GM12878 (cell line): ENCODE measurements at regions not wholly inside any gene's neighbourhood (a gene's known extent, or its start where the extent isn't known, plus 50 kb on each side); places are given as distances from the start of the nearest gene placed in this dataset.

Experiments
- BRCA1 ChIP-seq: IDR thresholded peaks from 2 replicates; pipeline ENCODE4 v1.6.1; 2011; ENCODE audit warnings: low read depth, low read length, improper control_type of control experiment
- JUNB ChIP-seq: IDR thresholded peaks from 2 replicates; pipeline ENCODE4 v1.6.1; 2016; ENCODE audit warnings: antibody characterized with exemption, mild to moderate bottlenecking
- NR2C2 ChIP-seq: IDR thresholded peaks from 2 replicates; pipeline ENCODE4 v1.6.1; 2011; ENCODE audit warnings: borderline replicate concordance, low read depth; ENCODE audit not compliant: control insufficient read depth, insufficient read length
- RAD51 ChIP-seq: fragments of 450-650 bp; IDR thresholded peaks from 2 replicates; pipeline ENCODE4 v1.6.1; 2016; ENCODE audit warnings: moderate library complexity, mild to moderate bottlenecking, inconsistent platforms
- SIX5 ChIP-seq: IDR thresholded peaks from 2 replicates; pipeline ENCODE4 v1.6.1; 2011; ENCODE audit warnings: mild to moderate bottlenecking, low read depth, low read length, moderate library complexity; ENCODE audit not compliant: severe bottlenecking
- SMARCA5 ChIP-seq: fragments of 450-650 bp; IDR thresholded peaks from 2 replicates; pipeline ENCODE4 v1.6.1; 2017; ENCODE audit warnings: mild to moderate bottlenecking
- TCF3 ChIP-seq: IDR thresholded peaks from 2 replicates; pipeline ENCODE4 v1.6.1; 2012; ENCODE audit warnings: low read depth, mild to moderate bottlenecking, low read length, borderline replicate concordance; ENCODE audit not compliant: insufficient read depth
- TF ChIP-seq, protein P1 (sequence below): fragments of 450-650 bp; formaldehyde crosslinking; IDR thresholded peaks from 2 replicates; pipeline ENCODE4 v1.5.0; 2022; ENCODE audit warnings: mild to moderate bottlenecking, missing genetic modification characterization
- TF ChIP-seq, protein P2 (sequence below): fragments of 450-650 bp; IDR thresholded peaks from 2 replicates; pipeline ENCODE4 v1.6.1; 2016; ENCODE audit warnings: mild to moderate bottlenecking, moderate library complexity, borderline replicate concordance

DNA sequence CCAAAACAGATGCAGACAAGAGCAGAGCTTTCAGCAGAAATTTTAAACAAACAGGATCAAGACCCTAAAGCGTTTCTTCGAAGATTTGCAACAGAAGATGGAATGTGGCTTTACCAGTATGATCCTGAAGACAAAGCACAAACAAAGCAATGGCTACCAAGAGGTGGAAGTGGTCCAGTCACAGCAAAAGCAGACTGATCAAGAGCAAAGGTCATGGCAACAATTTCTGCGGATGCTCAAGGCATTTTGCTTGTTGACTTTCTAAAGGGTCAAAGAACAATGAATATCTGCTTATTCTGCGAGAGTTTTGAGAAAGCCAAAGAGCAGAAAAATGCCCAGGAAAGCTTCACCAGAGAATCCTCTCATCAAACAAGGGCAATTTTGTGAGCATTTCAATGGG lies 130.4 kb downstream of the MBL2 start (continued):
- TF ChIP-seq, protein P1, sequence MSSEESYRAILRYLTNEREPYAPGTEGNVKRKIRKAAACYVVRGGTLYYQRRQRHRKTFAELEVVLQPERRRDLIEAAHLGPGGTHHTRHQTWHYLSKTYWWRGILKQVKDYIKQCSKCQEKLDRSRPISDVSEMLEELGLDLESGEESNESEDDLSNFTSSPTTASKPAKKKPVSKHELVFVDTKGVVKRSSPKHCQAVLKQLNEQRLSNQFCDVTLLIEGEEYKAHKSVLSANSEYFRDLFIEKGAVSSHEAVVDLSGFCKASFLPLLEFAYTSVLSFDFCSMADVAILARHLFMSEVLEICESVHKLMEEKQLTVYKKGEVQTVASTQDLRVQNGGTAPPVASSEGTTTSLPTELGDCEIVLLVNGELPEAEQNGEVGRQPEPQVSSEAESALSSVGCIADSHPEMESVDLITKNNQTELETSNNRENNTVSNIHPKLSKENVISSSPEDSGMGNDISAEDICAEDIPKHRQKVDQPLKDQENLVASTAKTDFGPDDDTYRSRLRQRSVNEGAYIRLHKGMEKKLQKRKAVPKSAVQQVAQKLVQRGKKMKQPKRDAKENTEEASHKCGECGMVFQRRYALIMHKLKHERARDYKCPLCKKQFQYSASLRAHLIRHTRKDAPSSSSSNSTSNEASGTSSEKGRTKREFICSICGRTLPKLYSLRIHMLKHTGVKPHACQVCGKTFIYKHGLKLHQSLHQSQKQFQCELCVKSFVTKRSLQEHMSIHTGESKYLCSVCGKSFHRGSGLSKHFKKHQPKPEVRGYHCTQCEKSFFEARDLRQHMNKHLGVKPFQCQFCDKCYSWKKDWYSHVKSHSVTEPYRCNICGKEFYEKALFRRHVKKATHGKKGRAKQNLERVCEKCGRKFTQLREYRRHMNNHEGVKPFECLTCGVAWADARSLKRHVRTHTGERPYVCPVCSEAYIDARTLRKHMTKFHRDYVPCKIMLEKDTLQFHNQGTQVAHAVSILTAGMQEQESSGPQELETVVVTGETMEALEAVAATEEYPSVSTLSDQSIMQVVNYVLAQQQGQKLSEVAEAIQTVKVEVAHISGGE (CRISPR knock-in tag) = no peak
- TF ChIP-seq TCF3 (no peak), BRCA1 (no peak), SMARCA5 (no peak), SIX5 (no peak), RAD51 (no peak), JUNB (no peak), NR2C2 (no peak)
- TF ChIP-seq, protein P2, sequence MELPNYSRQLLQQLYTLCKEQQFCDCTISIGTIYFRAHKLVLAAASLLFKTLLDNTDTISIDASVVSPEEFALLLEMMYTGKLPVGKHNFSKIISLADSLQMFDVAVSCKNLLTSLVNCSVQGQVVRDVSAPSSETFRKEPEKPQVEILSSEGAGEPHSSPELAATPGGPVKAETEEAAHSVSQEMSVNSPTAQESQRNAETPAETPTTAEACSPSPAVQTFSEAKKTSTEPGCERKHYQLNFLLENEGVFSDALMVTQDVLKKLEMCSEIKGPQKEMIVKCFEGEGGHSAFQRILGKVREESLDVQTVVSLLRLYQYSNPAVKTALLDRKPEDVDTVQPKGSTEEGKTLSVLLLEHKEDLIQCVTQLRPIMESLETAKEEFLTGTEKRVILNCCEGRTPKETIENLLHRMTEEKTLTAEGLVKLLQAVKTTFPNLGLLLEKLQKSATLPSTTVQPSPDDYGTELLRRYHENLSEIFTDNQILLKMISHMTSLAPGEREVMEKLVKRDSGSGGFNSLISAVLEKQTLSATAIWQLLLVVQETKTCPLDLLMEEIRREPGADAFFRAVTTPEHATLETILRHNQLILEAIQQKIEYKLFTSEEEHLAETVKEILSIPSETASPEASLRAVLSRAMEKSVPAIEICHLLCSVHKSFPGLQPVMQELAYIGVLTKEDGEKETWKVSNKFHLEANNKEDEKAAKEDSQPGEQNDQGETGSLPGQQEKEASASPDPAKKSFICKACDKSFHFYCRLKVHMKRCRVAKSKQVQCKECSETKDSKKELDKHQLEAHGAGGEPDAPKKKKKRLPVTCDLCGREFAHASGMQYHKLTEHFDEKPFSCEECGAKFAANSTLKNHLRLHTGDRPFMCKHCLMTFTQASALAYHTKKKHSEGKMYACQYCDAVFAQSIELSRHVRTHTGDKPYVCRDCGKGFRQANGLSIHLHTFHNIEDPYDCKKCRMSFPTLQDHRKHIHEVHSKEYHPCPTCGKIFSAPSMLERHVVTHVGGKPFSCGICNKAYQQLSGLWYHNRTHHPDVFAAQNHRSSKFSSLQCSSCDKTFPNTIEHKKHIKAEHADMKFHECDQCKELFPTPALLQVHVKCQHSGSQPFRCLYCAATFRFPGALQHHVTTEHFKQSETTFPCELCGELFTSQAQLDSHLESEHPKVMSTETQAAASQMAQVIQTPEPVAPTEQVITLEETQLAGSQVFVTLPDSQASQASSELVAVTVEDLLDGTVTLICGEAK = no peak
- TF ChIP-seq, all 136 proteins: peak for 0
